Spleen (tissue), 11 donors: ENCODE measurements at regions not wholly inside any gene's neighbourhood (a gene's known extent, or its start where the extent isn't known, plus 50 kb on each side); places are given as distances from the start of the nearest gene placed in this dataset.
"Not testable (repeated sequence)": the region's sequence is repeated elsewhere in the genome, so short reads cannot be mapped to it uniquely, and the experiment has no call there.

Source experiments
- DNase-seq: peaks from one replicate; pipeline ENCODE4 v3.0.0-alpha.2; 2020
- H3K27ac ChIP-seq, 8 donors: fragments of 200-600 bp; sonication (generic) in 7 of 8; 1 replicate in 4 of 8; 2 replicates in 4 of 8; pipeline versions ENCODE4 v1.5.0 to v1.8.0; 2016 to 2021; ENCODE audit warnings: inconsistent platforms in 4 of 8, mild to moderate bottlenecking in 4 of 8, moderate library complexity in 1 of 8
- H3K27me3 ChIP-seq, 7 donors: fragments of 200-600 bp; sonication (generic) in 6 of 7; replicated peaks in 1 of 7; 1 replicate in 4 of 7; 2 replicates in 3 of 7; pipeline versions ENCODE4 v1.5.0 to v1.8.0; 2016 to 2021; ENCODE audit warnings: inconsistent platforms in 3 of 7, mild to moderate bottlenecking in 1 of 7
- H3K36me3 ChIP-seq, 6 donors: fragments of 200-600 bp; sonication (generic) in 5 of 6; 1 replicate in 4 of 6; 2 replicates in 2 of 6; pipeline versions ENCODE4 v1.5.0 to v1.8.0; 2016 to 2021; ENCODE audit warnings: inconsistent platforms in 2 of 6
- H3K4me1 ChIP-seq, 6 donors: fragments of 200-600 bp; sonication (generic) in 5 of 6; 1 replicate in 3 of 6; 2 replicates in 3 of 6; pipeline versions ENCODE4 v1.5.0 to v1.8.0; 2016 to 2021; ENCODE audit warnings: inconsistent platforms in 3 of 6
- H3K4me3 ChIP-seq, 8 donors: fragments of 200-600 bp; sonication (generic) in 7 of 8; 1 replicate in 4 of 8; 2 replicates in 4 of 8; pipeline versions ENCODE4 v1.5.0 to v1.8.0; 2016 to 2021; ENCODE audit warnings: inconsistent platforms in 4 of 8, mild to moderate bottlenecking in 4 of 8, moderate library complexity in 2 of 8
- H3K9me3 ChIP-seq, 8 donors: fragments of 200-600 bp; sonication (generic) in 7 of 8; 1 replicate in 4 of 8; 2 replicates in 4 of 8; pipeline versions ENCODE4 v1.5.0 to v1.8.0; 2016 to 2021; ENCODE audit warnings: inconsistent platforms in 4 of 8
- WGBS, 5 donors: extraction: QIAGEN DNeasy Blood & Tissue Kit in 3 of 5; methylation state at CpG; one replicate each; pipeline versions ENCODE4 v1.1.5 to v1.1.7; 2013 to 2018; 5-methylcytosine and 5-hydroxymethylcytosine counted together
- intact Hi-C: fragments of 100-400 bp; cut with DNase I; formaldehyde crosslinking; loops from one replicate; pipeline ENCODE4 v1.15.0; 2023; ENCODE audit warnings: low total_unique reads
- small RNA-seq, 4 donors: library from RNA; depleted of rRNA; stranded (forward); fragments of <200 nt; gene quantifications; one replicate each; pipeline ENCODE3, GENCODE V24; 2016
- donor health status: healthy with polysubstance abuse.
- donor health status: DM: no; HTN: no; CAD: no; lungs with moderate emphysema.
- donor health status: DM: no; HTN: no; CAD: no.
- donor health status: Bipolar disorder and iron deficiency.
- donor health status: healthy.
- donor health status: DM: no; HTN: no; CAD: no.
- donor health status: DM: yes; HTN: yes; CAD: no.

DNA sequence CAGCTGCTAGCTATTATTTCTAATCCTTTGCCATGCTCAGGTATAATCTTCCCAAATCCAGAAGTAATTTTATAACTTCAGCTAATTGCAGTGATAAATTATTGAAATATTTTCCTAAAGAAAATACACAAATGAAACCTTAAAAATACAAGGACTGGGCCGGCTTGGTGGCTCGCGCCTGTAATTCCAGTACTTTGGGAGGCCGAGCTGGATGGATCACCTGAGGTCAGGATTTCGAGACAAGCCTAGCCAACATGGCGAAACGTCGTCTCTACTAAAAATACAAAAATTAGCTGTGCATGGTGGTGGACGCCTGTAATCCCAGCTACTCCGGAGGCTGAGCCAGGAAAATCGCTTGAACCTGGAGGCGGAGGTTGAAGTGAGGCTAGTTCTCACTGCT lies 609.2 kb upstream of the POTED start:
- H3K36me3 ChIP-seq, H3K27ac ChIP-seq, H3K4me1 ChIP-seq, H3K4me3 ChIP-seq, DNase-seq, H3K27me3 ChIP-seq, intact Hi-C loops: not testable (repeated sequence)
- WGBS, 5 donors: 87 to 89% (median 87%) methylated on average over 12 of the region's 12 CpGs
- peaks cover 0 to 61% (median 50%) of the 10 kb centered on the region in 8 donors for H3K9me3 ChIP-seq

- intact Hi-C loops, H3K27ac ChIP-seq, DNase-seq, H3K36me3 ChIP-seq, H3K4me1 ChIP-seq, H3K27me3 ChIP-seq, H3K4me3 ChIP-seq: not testable (repeated sequence)
- 66 to 84% (median 70%) methylated on average over 9 to 26 of the region's 26 CpGs for WGBS, 5 donors
- peaks cover 0 to 35% (median 26%) of the 10 kb centered on the region in 8 donors for H3K9me3 ChIP-seq
These were observed 571.9 kb upstream of the POTED start for GRCh38 chr21:13037716-13038115.

GRCh38 chr21:13052816-13053215 lies 556.8 kb upstream of the POTED start:
- H3K9me3 ChIP-seq, H3K36me3 ChIP-seq, H3K4me3 ChIP-seq, DNase-seq, H3K27me3 ChIP-seq, H3K4me1 ChIP-seq, intact Hi-C loops, H3K27ac ChIP-seq: not testable (repeated sequence)
- WGBS, 5 donors: 51 to 67% (median 60%) methylated on average over 2 to 3 of the region's 3 CpGs

Small RNAs in the stretch of these regions (small RNA-seq; reads per million reads assigned to genes)
- gene RNU6-614P: 0 reads per million in 4 donors
